ENCODE measurements at regions not wholly inside any gene's neighbourhood (a gene's known extent, or its start where the extent isn't known, plus 50 kb on each side); places are given as distances from the start of the nearest gene placed in this dataset.

DNA sequence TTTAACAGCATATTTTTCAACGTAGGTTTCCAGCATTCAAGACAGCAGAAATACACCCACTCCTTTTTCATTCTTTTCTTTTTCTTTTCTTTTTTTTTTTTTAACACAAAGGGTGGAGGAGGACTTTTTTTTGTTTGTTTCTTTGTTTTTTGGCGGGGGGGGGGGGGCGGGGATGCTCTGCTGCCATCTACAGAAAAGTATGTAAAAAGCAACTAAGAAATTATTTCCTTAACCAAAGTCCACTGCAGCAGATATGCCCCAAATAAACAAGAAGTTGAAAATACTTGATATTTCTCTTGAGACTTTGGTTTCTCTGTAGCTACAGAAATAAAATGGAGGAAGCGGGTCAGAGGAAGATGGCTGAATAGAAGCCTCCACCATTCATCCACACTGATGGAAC lies 63.2 kb upstream of the PBDC1 start:
- Histone ChIP-seq H3K27ac (ENCODE audit: extremely low read depth, low read depth, low read length) (no peak overlapping the region), H3K9me3 (ENCODE audit: control insufficient read depth, insufficient read depth, low read depth, low read length) (peaks cover 9% of the 10 kb centered on the region; the same call in 1 of the 2 replicates), H3K4me3 (ENCODE audit: low read depth, low read length) (no peak overlapping the region), H3K36me3 (ENCODE audit: control insufficient read depth in 2 of 2, insufficient read depth in 1 of 2, low read length in 2 of 2) (no peaks in the 10 kb centered on the region), H3K4me1 (ENCODE audit: control insufficient read depth, insufficient read depth, low read length) (no peaks in the 10 kb centered on the region)
- ChIA-PET POLR2A (no interaction called here), CTCF (no interaction called here)
- TF ChIP-seq, protein P1, sequence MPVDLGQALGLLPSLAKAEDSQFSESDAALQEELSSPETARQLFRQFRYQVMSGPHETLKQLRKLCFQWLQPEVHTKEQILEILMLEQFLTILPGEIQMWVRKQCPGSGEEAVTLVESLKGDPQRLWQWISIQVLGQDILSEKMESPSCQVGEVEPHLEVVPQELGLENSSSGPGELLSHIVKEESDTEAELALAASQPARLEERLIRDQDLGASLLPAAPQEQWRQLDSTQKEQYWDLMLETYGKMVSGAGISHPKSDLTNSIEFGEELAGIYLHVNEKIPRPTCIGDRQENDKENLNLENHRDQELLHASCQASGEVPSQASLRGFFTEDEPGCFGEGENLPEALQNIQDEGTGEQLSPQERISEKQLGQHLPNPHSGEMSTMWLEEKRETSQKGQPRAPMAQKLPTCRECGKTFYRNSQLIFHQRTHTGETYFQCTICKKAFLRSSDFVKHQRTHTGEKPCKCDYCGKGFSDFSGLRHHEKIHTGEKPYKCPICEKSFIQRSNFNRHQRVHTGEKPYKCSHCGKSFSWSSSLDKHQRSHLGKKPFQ (tag by site-specific recombination; IDR thresholded peaks at IDR 0.05) = no peak
- TF ChIP-seq ZSCAN30 (tag by site-specific recombination; IDR thresholded peaks at IDR 0.05) = no peak
- TF ChIP-seq ZNF629 (tag by site-specific recombination; IDR thresholded peaks at IDR 0.05) = no peak
- no peak for TF ChIP-seq ZNF404 (tag by site-specific recombination; IDR thresholded peaks at IDR 0.05)
- no peak for TF ChIP-seq SALL2 (tag by site-specific recombination; IDR thresholded peaks at IDR 0.05; ENCODE audit: borderline replicate concordance)
- no peak for TF ChIP-seq ZBTB48 (tag by site-specific recombination; IDR thresholded peaks at IDR 0.05)
- TF ChIP-seq REPIN1 (tag by site-specific recombination; IDR thresholded peaks at IDR 0.05; ENCODE audit: low read depth) = no peak
- TF ChIP-seq ZNF140 (tag by site-specific recombination; IDR thresholded peaks at IDR 0.05) = no peak
- TF ChIP-seq, protein P2, sequence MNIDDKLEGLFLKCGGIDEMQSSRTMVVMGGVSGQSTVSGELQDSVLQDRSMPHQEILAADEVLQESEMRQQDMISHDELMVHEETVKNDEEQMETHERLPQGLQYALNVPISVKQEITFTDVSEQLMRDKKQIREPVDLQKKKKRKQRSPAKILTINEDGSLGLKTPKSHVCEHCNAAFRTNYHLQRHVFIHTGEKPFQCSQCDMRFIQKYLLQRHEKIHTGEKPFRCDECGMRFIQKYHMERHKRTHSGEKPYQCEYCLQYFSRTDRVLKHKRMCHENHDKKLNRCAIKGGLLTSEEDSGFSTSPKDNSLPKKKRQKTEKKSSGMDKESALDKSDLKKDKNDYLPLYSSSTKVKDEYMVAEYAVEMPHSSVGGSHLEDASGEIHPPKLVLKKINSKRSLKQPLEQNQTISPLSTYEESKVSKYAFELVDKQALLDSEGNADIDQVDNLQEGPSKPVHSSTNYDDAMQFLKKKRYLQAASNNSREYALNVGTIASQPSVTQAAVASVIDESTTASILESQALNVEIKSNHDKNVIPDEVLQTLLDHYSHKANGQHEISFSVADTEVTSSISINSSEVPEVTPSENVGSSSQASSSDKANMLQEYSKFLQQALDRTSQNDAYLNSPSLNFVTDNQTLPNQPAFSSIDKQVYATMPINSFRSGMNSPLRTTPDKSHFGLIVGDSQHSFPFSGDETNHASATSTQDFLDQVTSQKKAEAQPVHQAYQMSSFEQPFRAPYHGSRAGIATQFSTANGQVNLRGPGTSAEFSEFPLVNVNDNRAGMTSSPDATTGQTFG (tag by site-specific recombination; IDR thresholded peaks at IDR 0.05; ENCODE audit: borderline replicate concordance) = no peak
- TF ChIP-seq, protein P3, sequence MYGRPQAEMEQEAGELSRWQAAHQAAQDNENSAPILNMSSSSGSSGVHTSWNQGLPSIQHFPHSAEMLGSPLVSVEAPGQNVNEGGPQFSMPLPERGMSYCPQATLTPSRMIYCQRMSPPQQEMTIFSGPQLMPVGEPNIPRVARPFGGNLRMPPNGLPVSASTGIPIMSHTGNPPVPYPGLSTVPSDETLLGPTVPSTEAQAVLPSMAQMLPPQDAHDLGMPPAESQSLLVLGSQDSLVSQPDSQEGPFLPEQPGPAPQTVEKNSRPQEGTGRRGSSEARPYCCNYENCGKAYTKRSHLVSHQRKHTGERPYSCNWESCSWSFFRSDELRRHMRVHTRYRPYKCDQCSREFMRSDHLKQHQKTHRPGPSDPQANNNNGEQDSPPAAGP (tag by site-specific recombination; IDR thresholded peaks at IDR 0.05) = no peak
- TF ChIP-seq RBAK (tag by site-specific recombination; IDR thresholded peaks at IDR 0.05) = no peak
- TF ChIP-seq ZNF549 (tag by site-specific recombination; IDR thresholded peaks at IDR 0.05) = no peak
- no peak for TF ChIP-seq ZNF10 (tag by site-specific recombination; IDR thresholded peaks at IDR 0.05)
- no peak for TF ChIP-seq ZNF707 (tag by site-specific recombination; IDR thresholded peaks at IDR 0.05)
- TF ChIP-seq, protein P4, sequence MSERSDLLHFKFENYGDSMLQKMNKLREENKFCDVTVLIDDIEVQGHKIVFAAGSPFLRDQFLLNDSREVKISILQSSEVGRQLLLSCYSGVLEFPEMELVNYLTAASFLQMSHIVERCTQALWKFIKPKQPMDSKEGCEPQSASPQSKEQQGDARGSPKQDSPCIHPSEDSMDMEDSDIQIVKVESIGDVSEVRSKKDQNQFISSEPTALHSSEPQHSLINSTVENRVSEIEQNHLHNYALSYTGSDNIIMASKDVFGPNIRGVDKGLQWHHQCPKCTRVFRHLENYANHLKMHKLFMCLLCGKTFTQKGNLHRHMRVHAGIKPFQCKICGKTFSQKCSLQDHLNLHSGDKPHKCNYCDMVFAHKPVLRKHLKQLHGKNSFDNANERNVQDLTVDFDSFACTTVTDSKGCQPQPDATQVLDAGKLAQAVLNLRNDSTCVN (tag by site-specific recombination; optimal IDR thresholded peaks at IDR 0.05) = no peak
- TF ChIP-seq SP7 (tag by site-specific recombination; IDR thresholded peaks at IDR 0.05) = no peak
- TF ChIP-seq ZNF341 (tag by site-specific recombination; IDR thresholded peaks at IDR 0.05; ENCODE audit: low read depth) = no peak
- TF ChIP-seq ZNF423 (tag by site-specific recombination; IDR thresholded peaks at IDR 0.05) = no peak
- no peak for TF ChIP-seq ZNF843 (tag by site-specific recombination; IDR thresholded peaks at IDR 0.05)
